ENCODE measurements at regions not wholly inside any gene's neighbourhood (a gene's known extent, or its start where the extent isn't known, plus 50 kb on each side); places are given as distances from the start of the nearest gene placed in this dataset.
"Not testable (repeated sequence)": the region's sequence is repeated elsewhere in the genome, so short reads cannot be mapped to it uniquely, and the experiment has no call there.

- DNase-seq = no peak
These were observed 91.9 kb upstream of the PRR23C start for GRCh38 chr3:139136469-139137202.

- no peak for DNase-seq
These were observed 95.9 kb upstream of the PRR23C start for GRCh38 chr3:139140553-139140952.

DNA sequence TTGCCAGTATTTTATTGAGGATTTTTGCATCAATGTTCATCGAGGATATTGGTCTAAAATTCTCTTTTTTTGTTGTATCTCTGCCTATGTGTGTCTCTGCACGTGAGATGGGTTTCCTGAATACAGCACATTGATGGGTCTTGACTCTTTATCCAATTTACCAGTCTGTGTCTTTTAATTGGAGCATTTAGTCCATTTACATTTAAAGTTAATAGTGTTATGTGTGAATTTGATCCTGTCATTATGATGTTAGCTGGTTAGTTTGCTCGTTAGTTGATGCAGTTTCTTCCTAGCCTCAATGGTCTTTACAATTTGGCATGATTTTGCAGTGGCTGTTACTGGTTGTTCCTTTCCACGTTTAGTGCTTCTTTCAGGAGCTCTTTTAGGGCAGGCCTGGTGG lies 101.3 kb upstream of the PRR23C start:
- not testable (repeated sequence) for DNase-seq

GRCh38 chr3:139151530-139151929 lies 106.8 kb upstream of the PRR23C start:
- DNase-seq = no peak

- DNase-seq = not testable (repeated sequence)
These were observed 108.7 kb upstream of the PRR23C start for GRCh38 chr3:139153434-139153833.

GRCh38 chr3:139157161-139157932 lies 112.7 kb upstream of the PRR23C start:
- DNase-seq = no peak

- no peak for DNase-seq
These were observed 114.7 kb upstream of the PRR23C start for GRCh38 chr3:139159356-139159755.

DNA sequence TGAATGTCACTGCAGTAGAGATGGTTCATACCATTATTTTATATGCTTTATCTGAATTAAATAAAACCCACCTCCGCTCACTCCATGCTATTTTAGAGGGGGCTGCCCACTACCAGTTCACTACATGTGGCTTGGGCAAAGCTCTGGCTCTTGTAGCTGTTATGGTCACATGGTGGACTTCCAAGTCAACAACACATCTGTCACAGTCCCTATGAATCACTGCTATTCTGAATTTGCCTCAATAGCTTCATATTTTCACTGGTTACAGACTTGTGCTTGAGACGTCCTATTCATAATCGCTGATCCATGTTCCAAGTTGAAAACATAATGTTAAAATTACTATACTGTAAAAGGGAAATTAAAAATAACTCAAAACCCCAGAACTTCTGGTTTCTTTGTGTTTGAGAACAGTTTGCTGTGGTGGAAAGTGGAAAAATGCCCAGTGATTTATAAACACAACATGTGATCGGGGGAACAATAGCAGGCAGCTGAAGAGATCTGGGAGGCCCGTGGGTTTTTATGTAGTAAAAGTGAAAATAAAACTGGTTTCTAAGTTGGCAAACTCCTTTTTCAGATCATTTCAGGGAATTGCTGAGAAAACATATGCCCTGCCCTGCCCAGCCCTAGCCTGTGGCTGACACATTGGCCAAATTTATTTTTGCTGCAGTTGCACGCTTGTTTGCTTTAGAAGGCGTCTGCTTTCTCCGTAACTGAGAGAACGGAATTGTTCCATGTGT lies 128.8 kb upstream of the PRR23C start:
- no peak for DNase-seq

DNA sequence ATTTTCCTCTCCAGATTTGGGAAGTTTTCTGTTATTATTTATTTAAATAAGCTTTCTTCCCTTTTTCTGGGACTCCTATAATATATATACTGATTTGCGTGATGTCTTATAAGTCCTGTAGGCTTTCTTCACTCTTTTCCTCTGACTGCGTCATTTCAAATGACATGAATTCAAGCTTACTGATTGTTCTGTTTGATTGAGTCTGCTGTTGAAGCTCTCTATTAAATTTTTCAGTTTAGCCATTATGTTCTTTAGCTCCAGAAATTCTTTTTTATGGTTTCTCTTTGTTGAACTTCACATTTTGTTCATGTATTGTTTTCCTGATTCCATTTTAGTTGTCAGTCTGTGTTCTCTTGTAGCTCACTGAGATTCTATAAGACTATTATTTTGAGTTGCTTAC lies 135.8 kb upstream of the PRR23C start:
- DNase-seq = no peak

- DNase-seq = no peak
These were observed 137.5 kb upstream of the PRR23C start for GRCh38 chr3:139182143-139182542.

- no peak for DNase-seq
These were observed 137.9 kb upstream of the PRR23C start for GRCh38 chr3:139182598-139182997.

DNA sequence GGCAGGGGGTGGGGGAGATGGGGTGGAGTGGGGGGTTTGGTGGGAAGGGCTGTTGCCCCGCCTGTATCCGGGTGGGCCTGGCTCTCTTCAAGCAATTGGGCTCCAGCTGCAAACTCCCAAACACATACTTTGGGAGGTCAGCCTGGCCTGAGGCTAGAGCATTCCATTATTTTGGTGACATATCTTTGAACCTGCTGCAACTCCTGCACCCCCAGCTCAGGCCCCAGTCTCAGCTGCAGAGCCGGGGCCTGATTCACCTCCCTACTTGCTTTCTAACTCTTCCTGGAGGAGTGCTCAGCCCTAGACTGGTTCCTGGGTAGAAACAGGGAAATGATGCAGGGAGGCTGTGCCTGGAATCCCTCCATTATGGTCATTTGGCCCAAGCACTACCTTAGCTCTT lies 140.8 kb upstream of the PRR23C start:
- no peak for DNase-seq

DNA sequence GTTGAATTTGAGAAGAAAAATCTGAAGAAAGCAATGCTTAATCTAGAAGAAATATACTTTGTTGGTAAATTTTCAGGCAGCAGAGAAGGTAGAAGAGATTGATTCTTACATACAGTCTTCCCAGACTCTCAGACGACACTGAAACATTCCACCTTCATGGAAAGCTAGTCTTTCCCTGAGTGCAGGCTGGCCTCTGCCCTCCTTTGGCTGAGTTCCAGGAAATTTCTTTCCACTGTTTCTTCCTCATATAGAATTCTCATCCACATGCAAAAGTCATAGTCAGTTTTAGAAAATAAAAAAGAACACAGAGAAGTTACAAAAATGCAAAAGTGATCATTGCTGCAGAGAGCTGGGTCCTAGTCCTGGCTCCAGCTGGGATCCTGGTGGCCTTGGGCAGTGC lies 142.5 kb upstream of the PRR23C start:
- no peak for DNase-seq

DNA sequence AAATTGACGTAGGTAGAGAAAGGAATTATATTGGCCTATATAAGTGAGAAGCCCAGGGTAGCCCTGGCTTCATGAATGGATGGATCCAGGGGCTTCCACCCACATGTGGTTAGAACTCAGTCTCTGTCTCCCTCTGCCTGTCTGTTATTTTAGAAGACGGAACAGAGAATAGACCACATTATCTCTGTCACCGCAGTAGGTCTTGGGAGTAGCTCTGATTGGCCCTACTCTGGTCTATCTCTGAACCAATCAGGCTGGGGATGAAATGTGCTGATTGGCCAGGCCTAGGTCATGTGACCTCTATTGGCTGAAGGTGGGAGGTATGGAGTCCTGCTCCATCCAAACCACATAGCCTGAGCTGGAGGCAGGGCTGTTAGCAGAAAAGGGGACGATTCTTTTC lies 143.0 kb upstream of the PRR23C start:
- no peak for DNase-seq

- no peak for DNase-seq
These were observed 145.3 kb upstream of the PRR23C start for GRCh38 chr3:139189943-139190342.

GRCh38 chr3:139194421-139194820 lies 149.4 kb upstream of the MRPS22 start:
- not testable (repeated sequence) for DNase-seq

GRCh38 chr3:139196146-139196545 lies 147.7 kb upstream of the MRPS22 start:
- DNase-seq = not testable (repeated sequence)

GRCh38 chr3:139197251-139197650 lies 146.6 kb upstream of the MRPS22 start:
- no peak for DNase-seq

GRCh38 chr3:139198186-139198585 lies 145.6 kb upstream of the MRPS22 start:
- no peak for DNase-seq

DNA sequence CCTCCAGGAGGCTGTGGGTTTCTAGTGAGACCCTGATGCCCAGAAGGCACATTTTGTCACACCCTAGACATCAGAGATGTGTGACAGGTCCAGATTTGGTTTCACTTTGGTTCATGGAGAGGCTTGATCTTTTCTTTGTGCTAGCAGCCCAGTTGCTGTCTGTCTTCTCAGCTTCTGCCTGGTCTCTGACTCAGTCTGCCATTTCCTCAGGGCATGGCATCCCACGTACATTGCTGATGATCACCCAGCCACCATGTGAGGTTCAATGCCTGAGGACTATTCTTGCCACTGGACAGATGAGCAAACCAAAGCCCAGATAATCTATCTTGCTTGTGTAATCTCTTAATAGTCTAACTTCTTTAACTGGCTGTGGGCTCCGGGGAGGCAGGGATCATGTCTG lies 144.9 kb upstream of the MRPS22 start:
- no peak for DNase-seq

DNA sequence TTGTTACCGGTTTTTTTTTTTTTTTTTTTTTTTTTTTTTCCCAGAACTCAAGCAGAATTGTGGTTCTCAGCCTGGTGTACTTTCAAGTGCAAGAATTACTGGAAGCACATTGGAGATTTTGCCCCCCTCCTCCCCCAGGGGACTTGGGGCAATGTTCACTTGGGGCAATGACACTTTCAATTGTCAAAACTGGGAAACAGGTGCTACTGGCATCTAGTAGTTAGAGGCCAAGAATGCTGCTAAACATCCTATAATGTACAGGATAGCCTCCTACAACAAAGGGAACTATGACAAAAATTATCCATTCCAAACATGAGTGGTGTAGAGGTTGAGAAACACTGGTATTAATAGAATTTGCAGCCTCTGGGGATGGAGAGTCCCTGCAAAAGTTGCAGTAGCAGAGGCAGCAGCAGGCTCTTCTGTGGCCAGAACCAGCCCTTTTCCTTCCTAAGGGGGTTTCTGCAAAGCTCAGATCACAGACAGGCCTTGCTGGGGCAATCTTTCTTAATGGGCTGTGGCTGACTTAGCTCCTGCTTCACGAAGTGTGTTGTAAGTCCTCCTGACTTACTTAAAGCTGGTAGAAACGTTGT lies 144.3 kb upstream of the MRPS22 start:
- no peak for DNase-seq

GRCh38 chr3:139201446-139202225 lies 142.2 kb upstream of the MRPS22 start:
- no peak for DNase-seq
